ENCODE measurements at regions not wholly inside any gene's neighbourhood (a gene's known extent, or its start where the extent isn't known, plus 50 kb on each side); places are given as distances from the start of the nearest gene placed in this dataset.

DNA sequence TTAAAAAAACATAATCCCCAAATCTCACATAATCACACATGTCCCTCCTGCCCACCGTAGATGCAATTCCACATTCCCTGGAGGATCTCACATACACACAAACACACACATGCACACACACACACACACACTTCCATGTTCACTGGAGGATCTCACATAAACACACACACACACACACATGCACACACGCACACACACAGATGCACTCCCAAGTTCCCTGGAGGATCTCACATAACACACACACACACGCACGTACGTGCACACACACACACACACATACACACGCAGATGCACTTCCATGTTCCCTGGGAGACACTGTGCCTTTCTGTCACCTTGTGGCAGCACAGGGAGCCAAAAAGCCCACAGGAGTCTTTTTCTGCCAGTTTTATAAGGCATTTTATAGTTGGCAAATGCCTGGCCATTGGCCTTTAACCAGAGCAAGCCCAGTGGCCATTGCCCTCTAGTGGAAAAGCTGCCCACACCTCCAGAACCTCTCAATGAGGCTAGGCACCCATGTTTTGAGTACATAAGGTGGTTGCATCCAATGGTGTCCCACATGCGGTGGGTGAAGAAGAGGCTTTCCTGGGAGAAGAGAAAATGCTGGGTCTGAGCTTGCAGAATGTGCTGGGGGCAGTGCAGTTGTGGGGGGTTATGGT is 115.4 kb upstream of the ACBD5 start:
- TF ChIP-seq, protein P1, sequence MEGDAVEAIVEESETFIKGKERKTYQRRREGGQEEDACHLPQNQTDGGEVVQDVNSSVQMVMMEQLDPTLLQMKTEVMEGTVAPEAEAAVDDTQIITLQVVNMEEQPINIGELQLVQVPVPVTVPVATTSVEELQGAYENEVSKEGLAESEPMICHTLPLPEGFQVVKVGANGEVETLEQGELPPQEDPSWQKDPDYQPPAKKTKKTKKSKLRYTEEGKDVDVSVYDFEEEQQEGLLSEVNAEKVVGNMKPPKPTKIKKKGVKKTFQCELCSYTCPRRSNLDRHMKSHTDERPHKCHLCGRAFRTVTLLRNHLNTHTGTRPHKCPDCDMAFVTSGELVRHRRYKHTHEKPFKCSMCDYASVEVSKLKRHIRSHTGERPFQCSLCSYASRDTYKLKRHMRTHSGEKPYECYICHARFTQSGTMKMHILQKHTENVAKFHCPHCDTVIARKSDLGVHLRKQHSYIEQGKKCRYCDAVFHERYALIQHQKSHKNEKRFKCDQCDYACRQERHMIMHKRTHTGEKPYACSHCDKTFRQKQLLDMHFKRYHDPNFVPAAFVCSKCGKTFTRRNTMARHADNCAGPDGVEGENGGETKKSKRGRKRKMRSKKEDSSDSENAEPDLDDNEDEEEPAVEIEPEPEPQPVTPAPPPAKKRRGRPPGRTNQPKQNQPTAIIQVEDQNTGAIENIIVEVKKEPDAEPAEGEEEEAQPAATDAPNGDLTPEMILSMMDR (IDR thresholded peaks at IDR 0.05), result no peak
- TF ChIP-seq POLR2AphosphoS5 (IDR thresholded peaks at IDR 0.05), result no peak
- no peak for TF ChIP-seq POLR2A (IDR thresholded peaks at IDR 0.05)
